WI38 (cell line): ENCODE measurements at regions not wholly inside any gene's neighbourhood (a gene's known extent, or its start where the extent isn't known, plus 50 kb on each side); places are given as distances from the start of the nearest gene placed in this dataset.

Source experiments
- H3K4me3 ChIP-seq: 2 replicates; pipeline ENCODE4 v1.5.1; 2011; ENCODE audit warnings: low read depth, mild to moderate bottlenecking, control low read depth, low read length
- TF ChIP-seq, protein P1 (sequence below): IDR thresholded peaks from 2 replicates; pipeline ENCODE4 v1.5.1; 2012; ENCODE audit warnings: low read depth, mild to moderate bottlenecking, control low read depth, low read length

DNA sequence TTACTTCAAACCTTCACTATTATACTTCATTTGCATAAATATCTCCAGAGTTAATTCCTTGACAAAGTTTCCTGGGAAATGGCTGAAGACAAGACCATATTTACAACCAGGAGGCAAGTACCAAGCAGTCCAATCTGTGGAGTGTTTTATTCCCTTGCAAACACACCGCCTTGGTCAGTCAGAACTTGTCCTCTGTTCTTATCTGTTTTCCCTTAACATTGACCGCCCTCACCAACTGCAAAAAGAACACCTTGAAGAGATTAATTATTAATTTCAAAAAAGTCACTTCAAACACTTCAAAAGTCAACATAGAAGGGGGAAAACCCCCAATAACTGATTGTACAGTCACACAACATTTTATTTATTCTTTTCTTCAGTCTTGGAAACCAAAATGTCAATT lies 269.0 kb upstream of the RGMB start:
- TF ChIP-seq, protein P1, sequence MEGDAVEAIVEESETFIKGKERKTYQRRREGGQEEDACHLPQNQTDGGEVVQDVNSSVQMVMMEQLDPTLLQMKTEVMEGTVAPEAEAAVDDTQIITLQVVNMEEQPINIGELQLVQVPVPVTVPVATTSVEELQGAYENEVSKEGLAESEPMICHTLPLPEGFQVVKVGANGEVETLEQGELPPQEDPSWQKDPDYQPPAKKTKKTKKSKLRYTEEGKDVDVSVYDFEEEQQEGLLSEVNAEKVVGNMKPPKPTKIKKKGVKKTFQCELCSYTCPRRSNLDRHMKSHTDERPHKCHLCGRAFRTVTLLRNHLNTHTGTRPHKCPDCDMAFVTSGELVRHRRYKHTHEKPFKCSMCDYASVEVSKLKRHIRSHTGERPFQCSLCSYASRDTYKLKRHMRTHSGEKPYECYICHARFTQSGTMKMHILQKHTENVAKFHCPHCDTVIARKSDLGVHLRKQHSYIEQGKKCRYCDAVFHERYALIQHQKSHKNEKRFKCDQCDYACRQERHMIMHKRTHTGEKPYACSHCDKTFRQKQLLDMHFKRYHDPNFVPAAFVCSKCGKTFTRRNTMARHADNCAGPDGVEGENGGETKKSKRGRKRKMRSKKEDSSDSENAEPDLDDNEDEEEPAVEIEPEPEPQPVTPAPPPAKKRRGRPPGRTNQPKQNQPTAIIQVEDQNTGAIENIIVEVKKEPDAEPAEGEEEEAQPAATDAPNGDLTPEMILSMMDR, result no peak
- no peak overlapping the region for H3K4me3 ChIP-seq

DNA sequence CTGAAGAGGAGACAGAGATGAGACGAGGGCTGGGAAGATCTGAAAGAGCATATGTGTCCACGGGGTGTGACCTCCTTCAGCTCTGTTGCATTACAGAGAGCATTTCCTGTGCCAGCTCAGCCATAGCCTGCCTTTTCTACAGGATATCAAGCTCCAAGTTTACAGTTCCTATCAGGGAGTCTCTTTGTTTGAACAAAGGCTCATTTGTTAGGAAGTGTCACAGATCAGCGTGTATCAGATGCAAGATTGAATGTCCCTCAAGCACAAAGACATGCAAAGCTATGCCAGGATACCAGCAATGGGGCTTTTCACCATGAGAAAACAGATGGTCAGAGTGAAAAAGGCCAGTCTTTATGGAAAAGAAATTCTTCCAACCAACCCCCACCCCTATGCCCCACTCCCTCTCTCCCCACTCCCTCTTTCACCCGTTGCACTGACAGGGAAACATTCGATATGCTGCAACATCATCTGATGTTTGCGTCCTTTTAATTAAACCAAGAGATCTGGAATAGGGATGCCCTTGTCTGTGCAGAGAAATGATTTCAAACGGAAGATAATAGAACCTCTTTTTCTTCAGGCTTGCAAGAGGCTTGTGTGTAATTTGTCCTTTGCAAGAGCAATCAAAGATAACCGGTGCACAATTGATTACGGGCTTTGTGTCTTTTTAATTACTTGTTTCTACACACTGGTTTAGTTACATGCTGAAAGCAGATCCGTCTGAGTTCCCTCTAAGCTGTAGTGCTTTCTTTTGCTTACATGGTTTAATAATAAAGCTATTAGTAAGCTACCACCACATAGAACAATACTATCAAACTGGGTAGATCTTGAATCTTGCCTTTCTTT lies 263.1 kb upstream of the RGMB start:
- TF ChIP-seq, protein P1, result no peak

DNA sequence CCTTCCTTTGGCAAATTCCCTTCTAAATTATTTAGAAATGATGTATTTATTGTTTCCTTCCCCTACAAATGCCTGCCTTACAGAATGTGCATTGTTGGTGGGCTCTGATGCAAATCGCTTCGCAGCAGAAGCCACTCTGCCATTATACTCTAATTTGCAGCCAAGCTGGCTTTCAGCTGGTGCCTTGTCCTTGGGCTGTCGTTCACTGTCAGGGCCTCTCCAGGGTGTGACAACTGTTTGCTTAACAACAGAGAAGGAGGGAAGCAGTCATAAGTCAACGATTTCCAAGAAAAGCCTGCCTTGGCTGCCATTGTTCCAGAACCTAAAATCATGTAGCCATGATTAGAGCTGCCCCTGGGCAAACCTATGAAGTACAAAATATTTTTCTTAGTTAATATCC lies 260.1 kb upstream of the RGMB start:
- no peak overlapping the region for H3K4me3 ChIP-seq
- TF ChIP-seq, protein P1, result no peak

More for the DNA sequence above, 263.1 kb upstream of the RGMB start:
- H3K4me3 ChIP-seq, result no peak overlapping the region

DNA sequence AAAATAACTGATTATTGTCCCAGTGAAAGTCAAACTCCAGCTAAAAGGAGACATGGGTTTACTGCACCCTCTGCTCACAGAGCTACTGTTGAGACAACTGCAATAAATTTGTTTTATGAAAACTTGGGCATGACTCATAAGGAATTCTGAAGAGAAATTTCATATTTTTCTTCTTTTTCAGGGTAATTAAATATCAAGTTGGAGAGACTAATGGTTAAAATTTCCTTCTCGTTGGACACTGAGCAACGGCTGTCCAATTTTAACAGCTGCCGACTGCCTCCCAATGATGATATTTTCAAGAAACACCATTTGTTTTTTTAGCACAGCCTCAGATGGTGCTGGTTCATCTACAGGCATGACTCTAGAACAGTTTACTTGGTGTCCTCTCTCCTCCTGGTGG lies 259.2 kb upstream of the RGMB start:
- no peak overlapping the region for H3K4me3 ChIP-seq
- TF ChIP-seq, protein P1, result no peak

DNA sequence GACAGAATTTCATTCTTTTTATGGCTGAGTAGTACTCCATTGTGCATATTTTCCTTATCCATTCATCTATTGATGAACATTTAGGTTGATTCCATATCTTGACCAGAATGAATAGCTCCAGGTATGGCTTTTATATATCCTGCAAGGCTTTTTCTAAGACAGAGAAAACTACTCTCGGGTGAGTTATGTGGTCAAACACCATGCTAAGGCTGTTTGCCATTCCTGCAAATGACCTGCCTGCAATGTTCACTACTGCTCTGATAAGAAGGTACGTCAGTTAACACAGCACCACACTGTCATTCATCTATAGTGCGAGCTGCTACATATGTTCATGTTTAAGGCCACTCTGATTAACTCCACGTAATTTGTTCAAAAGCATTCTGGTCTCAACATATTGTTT lies 256.8 kb upstream of the RGMB start:
- TF ChIP-seq, protein P1, result no peak
- no peak overlapping the region for H3K4me3 ChIP-seq

DNA sequence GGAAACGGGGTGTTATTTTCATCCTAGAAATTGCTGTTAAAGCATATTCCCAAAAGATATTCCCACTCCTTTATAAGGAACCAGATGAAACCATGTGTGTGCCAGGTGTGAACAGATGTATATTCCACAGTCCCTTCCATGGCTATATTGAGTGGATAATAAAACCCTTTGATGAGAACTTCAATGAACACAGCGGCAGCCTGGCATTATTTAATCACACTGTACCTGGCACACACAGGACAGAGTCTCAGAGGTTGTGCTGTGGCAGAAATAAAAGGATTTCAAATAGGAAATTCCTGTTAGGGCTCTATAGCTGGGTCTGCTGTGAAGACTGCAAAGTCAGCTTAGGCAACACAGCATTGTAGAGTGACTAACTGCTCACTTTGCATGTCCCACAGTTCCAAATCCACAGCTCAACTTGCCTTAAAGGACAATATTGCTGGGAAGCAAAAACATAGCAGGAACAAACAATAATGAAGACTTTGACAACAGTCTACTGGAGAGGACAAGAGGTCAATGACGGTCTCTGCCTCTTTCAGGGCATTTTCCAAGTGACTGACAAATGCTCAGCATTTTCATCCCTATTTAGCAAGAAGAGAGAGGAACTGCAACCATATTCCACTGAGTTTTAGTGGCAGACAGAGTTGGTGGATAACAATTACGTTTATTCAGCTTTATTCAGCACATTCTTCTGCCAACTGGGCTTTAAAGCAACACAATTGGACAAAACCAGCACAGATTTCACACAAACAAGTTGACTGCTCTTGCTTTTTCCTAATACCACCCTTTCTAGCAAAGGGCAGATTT lies 255.7 kb upstream of the RGMB start:
- TF ChIP-seq, protein P1, result no peak
- H3K4me3 ChIP-seq, result no peak overlapping the region

DNA sequence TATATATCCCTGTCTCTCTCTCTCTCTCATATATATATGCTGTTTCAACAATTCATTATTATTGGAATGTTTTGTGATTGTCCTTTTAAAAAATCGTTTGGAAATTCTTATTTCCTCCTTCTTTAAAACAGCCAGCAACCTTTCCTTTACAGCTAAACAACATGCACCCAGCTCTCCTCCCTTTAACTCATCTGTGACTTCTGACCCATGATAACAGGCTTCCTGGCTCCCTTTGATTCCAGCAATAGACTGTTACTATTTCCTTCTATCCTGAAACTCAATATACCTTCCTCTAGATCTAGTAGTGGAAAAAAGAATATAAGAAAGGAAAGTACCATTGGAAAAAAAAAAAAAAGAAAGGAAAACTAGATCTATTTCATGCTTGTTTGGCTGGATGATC lies 254.7 kb upstream of the RGMB start:
- no peak overlapping the region for H3K4me3 ChIP-seq
- TF ChIP-seq, protein P1, result no peak
